Muscle layer of duodenum (tissue), 2 donors: ENCODE measurements at regions not wholly inside any gene's neighbourhood (a gene's known extent, or its start where the extent isn't known, plus 50 kb on each side); places are given as distances from the start of the nearest gene placed in this dataset.

Experiments
- H3K27ac ChIP-seq: one replicate; pipeline ENCODE4 v1.7.0; 2013; ENCODE audit warnings: mild to moderate bottlenecking, low read length
- H3K27me3 ChIP-seq: one replicate; pipeline ENCODE4 v1.7.0; 2013; ENCODE audit warnings: low read depth, mild to moderate bottlenecking, control low read depth, low read length
- H3K36me3 ChIP-seq, 2 donors: one replicate each; pipeline ENCODE4 v1.7.0; 2013; ENCODE audit warnings: low read length in 2 of 2, control low read depth in 1 of 2, mild to moderate bottlenecking in 1 of 2; ENCODE audit not compliant: insufficient read depth in 2 of 2, control insufficient read depth in 1 of 2
- H3K4me1 ChIP-seq, 2 donors: one replicate each; pipeline ENCODE4 v1.7.0; 2013; ENCODE audit warnings: low read length in 2 of 2, mild to moderate bottlenecking in 2 of 2, control low read depth in 1 of 2, moderate library complexity in 1 of 2; ENCODE audit not compliant: insufficient read depth in 2 of 2, control insufficient read depth in 1 of 2
- H3K4me3 ChIP-seq, 2 donors: one replicate each; pipeline ENCODE4 v1.7.0; 2013; ENCODE audit warnings: low read length in 2 of 2, low read depth in 1 of 2, mild to moderate bottlenecking in 1 of 2
- H3K9me3 ChIP-seq, 2 donors: one replicate each; pipeline ENCODE4 v1.7.0; 2013; ENCODE audit warnings: low read length in 2 of 2, control low read depth in 1 of 2, mild to moderate bottlenecking in 1 of 2; ENCODE audit not compliant: control insufficient read depth in 1 of 2
- donor health status: healthy.

- no peaks in the 10 kb centered on the region for H3K27me3 ChIP-seq
- peaks cover 0 to 2% of the 10 kb centered on the region in 2 donors for H3K9me3 ChIP-seq
- H3K4me1 ChIP-seq = no peaks in the 10 kb centered on the region
- no peak overlapping the region for H3K4me3 ChIP-seq
- H3K36me3 ChIP-seq = no peaks in the 10 kb centered on the region
- H3K27ac ChIP-seq = no peak overlapping the region
Measured at GRCh38 chr15:93432474-93432873, 343.5 kb upstream of the RGMA start.

GRCh38 chr15:93428807-93429351, 339.9 kb upstream of the RGMA start:
- H3K4me3 ChIP-seq = no peak overlapping the region
- no peaks in the 10 kb centered on the region for H3K36me3 ChIP-seq
- H3K9me3 ChIP-seq = peaks cover 0 to 2% of the 10 kb centered on the region in 2 donors
- no peak overlapping the region for H3K27ac ChIP-seq
- H3K27me3 ChIP-seq = no peaks in the 10 kb centered on the region
- H3K4me1 ChIP-seq = no peaks in the 10 kb centered on the region

- Histone ChIP-seq H3K36me3 (no peaks in the 10 kb centered on the region), H3K27ac (no peak overlapping the region), H3K4me1 (no peaks in the 10 kb centered on the region), H3K27me3 (no peaks in the 10 kb centered on the region), H3K4me3 (no peak overlapping the region), H3K9me3 (peaks cover 0 to 2% of the 10 kb centered on the region in 2 donors)
Measured at GRCh38 chr15:93428150-93428549, 339.1 kb upstream of the RGMA start.

GRCh38 chr15:93424131-93424530, 335.1 kb upstream of the RGMA start:
- Histone ChIP-seq H3K36me3 (no peaks in the 10 kb centered on the region), H3K27me3 (no peaks in the 10 kb centered on the region), H3K9me3 (no peaks in the 10 kb centered on the region), H3K27ac (no peak overlapping the region), H3K4me1 (no peaks in the 10 kb centered on the region), H3K4me3 (no peak overlapping the region)

- H3K4me1 ChIP-seq = no peaks in the 10 kb centered on the region
- no peak overlapping the region for H3K27ac ChIP-seq
- no peaks in the 10 kb centered on the region for H3K36me3 ChIP-seq
- no peak overlapping the region for H3K4me3 ChIP-seq
- H3K9me3 ChIP-seq = no peaks in the 10 kb centered on the region
- no peaks in the 10 kb centered on the region for H3K27me3 ChIP-seq
Measured at GRCh38 chr15:93422476-93422875, 333.5 kb upstream of the RGMA start.

GRCh38 chr15:93420477-93420876, 331.5 kb upstream of the RGMA start:
- H3K27ac ChIP-seq = no peak overlapping the region
- no peaks in the 10 kb centered on the region for H3K4me1 ChIP-seq
- no peaks in the 10 kb centered on the region for H3K9me3 ChIP-seq
- H3K27me3 ChIP-seq = no peaks in the 10 kb centered on the region
- H3K4me3 ChIP-seq = no peak overlapping the region
- H3K36me3 ChIP-seq = no peaks in the 10 kb centered on the region

- no peaks in the 10 kb centered on the region for H3K4me1 ChIP-seq
- no peaks in the 10 kb centered on the region for H3K36me3 ChIP-seq
- H3K4me3 ChIP-seq = no peak overlapping the region
- no peaks in the 10 kb centered on the region for H3K9me3 ChIP-seq
- no peak overlapping the region for H3K27ac ChIP-seq
- no peaks in the 10 kb centered on the region for H3K27me3 ChIP-seq
Measured at GRCh38 chr15:93420050-93420452, 331.0 kb upstream of the RGMA start.

- H3K9me3 ChIP-seq = no peaks in the 10 kb centered on the region
- no peaks in the 10 kb centered on the region for H3K4me1 ChIP-seq
- no peaks in the 10 kb centered on the region for H3K36me3 ChIP-seq
- H3K27ac ChIP-seq = no peak overlapping the region
- no peak overlapping the region for H3K4me3 ChIP-seq
- no peaks in the 10 kb centered on the region for H3K27me3 ChIP-seq
Measured at GRCh38 chr15:93418566-93418965, 329.6 kb upstream of the RGMA start.

- Histone ChIP-seq H3K36me3 (no peaks in the 10 kb centered on the region), H3K4me1 (no peaks in the 10 kb centered on the region), H3K9me3 (no peaks in the 10 kb centered on the region), H3K27me3 (no peaks in the 10 kb centered on the region), H3K27ac (no peak overlapping the region), H3K4me3 (no peak overlapping the region)
Measured at GRCh38 chr15:93417631-93418030, 328.6 kb upstream of the RGMA start.

GRCh38 chr15:93417156-93417555, 328.1 kb upstream of the RGMA start:
- no peak overlapping the region for H3K27ac ChIP-seq
- no peaks in the 10 kb centered on the region for H3K4me1 ChIP-seq
- no peaks in the 10 kb centered on the region for H3K36me3 ChIP-seq
- no peak overlapping the region for H3K4me3 ChIP-seq
- no peaks in the 10 kb centered on the region for H3K27me3 ChIP-seq
- no peaks in the 10 kb centered on the region for H3K9me3 ChIP-seq

- Histone ChIP-seq H3K36me3 (no peaks in the 10 kb centered on the region), H3K9me3 (no peaks in the 10 kb centered on the region), H3K4me1 (no peaks in the 10 kb centered on the region), H3K27me3 (no peaks in the 10 kb centered on the region), H3K4me3 (no peak overlapping the region), H3K27ac (no peak overlapping the region)
Measured at GRCh38 chr15:93415576-93415975, 326.6 kb upstream of the RGMA start.

- Histone ChIP-seq H3K36me3 (no peaks in the 10 kb centered on the region), H3K27ac (no peak overlapping the region)
Measured at GRCh38 chr15:93414576-93415231, 325.7 kb upstream of the RGMA start.

More at GRCh38 chr15:93414576-93415231, 325.7 kb upstream of the RGMA start:
- Histone ChIP-seq H3K4me3 (no peak overlapping the region), H3K27me3 (no peaks in the 10 kb centered on the region), H3K9me3 (no peaks in the 10 kb centered on the region), H3K4me1 (no peaks in the 10 kb centered on the region)
